DND-41 (cell line): ENCODE measurements at regions not wholly inside any gene's neighbourhood (a gene's known extent, or its start where the extent isn't known, plus 50 kb on each side); places are given as distances from the start of the nearest gene placed in this dataset.

Experiments used
- EZH2 ChIP-seq: IDR thresholded peaks from 3 replicates; pipeline ENCODE4 v1.6.1; 2012; ENCODE audit warnings: borderline replicate concordance, low read depth, mild to moderate bottlenecking, moderate library complexity, low read length, inconsistent platforms; ENCODE audit not compliant: severe bottlenecking
- TF ChIP-seq, protein P1 (sequence below): IDR thresholded peaks from 2 replicates; pipeline ENCODE4 v1.5.1; 2012; ENCODE audit warnings: borderline replicate concordance, low read length, moderate library complexity, mild to moderate bottlenecking; ENCODE audit not compliant: poor library complexity, severe bottlenecking; ENCODE audit errors: extremely low read depth

DNA sequence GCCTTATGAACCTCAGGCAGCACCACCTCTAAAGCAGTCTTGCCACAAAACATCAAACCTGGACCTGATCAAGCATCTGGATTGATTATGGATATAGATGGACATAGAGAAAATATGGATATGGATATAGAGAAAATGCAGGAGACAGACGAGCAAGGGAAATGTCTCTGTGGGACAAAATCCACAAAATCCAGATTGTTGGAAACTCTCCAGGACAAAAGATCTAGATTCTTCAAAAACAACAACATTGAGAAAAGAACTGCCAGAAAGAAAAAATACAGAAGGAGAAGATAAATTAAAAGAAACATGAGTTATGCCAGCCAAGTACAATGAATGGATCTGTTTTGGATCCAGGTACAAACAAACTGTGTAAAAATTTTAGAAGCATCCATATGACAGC is 1176.5 kb downstream of the UQCRFS1 start:
- TF ChIP-seq, protein P1, sequence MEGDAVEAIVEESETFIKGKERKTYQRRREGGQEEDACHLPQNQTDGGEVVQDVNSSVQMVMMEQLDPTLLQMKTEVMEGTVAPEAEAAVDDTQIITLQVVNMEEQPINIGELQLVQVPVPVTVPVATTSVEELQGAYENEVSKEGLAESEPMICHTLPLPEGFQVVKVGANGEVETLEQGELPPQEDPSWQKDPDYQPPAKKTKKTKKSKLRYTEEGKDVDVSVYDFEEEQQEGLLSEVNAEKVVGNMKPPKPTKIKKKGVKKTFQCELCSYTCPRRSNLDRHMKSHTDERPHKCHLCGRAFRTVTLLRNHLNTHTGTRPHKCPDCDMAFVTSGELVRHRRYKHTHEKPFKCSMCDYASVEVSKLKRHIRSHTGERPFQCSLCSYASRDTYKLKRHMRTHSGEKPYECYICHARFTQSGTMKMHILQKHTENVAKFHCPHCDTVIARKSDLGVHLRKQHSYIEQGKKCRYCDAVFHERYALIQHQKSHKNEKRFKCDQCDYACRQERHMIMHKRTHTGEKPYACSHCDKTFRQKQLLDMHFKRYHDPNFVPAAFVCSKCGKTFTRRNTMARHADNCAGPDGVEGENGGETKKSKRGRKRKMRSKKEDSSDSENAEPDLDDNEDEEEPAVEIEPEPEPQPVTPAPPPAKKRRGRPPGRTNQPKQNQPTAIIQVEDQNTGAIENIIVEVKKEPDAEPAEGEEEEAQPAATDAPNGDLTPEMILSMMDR: no peak
- no peak for TF ChIP-seq EZH2
